Heart left ventricle (tissue), 16 donors: ENCODE measurements at regions not wholly inside any gene's neighbourhood (a gene's known extent, or its start where the extent isn't known, plus 50 kb on each side); places are given as distances from the start of the nearest gene placed in this dataset.

Source experiments
- ATAC-seq, 4 donors: fragments of 200-7000 bp; cut with Tn5 transposase; one replicate each; pipeline ENCODE4 v1.9.1; 2020 to 2022; ENCODE audit warnings: moderate library complexity in 4 of 4, mild to moderate bottlenecking in 3 of 4, moderate number of reproducible peaks in 1 of 4
- DNase-seq, 5 donors: peaks; one replicate each; pipeline ENCODE4 v3.0.0-alpha.2; 2020
- H3K27ac ChIP-seq, 12 donors: fragments of 200-600 bp; sonication (generic) in 4 of 12; one replicate each; pipeline versions ENCODE4 v1.5.0 to v1.8.0; 2016 to 2022; ENCODE audit warnings: mild to moderate bottlenecking in 2 of 12
- H3K27me3 ChIP-seq, 9 donors: fragments of 200-600 bp; sonication (generic) in 2 of 9; one replicate each; pipeline versions ENCODE4 v1.5.1 to v1.8.0; 2016 to 2022; ENCODE audit warnings: mild to moderate bottlenecking in 3 of 9
- H3K36me3 ChIP-seq, 9 donors: fragments of 200-600 bp; sonication (generic) in 2 of 9; one replicate each; pipeline versions ENCODE4 v1.5.0 to v1.8.0; 2018 to 2022; ENCODE audit warnings: mild to moderate bottlenecking in 2 of 9
- H3K4me1 ChIP-seq, 12 donors: fragments of 200-600 bp; sonication (generic) in 4 of 12; one replicate each; pipeline versions ENCODE4 v1.5.0 to v1.8.0; 2016 to 2022; ENCODE audit warnings: mild to moderate bottlenecking in 3 of 12
- H3K4me3 ChIP-seq, 12 donors: fragments of 200-600 bp; sonication (generic) in 4 of 12; one replicate each; pipeline versions ENCODE4 v1.5.0 to v1.8.0; 2017 to 2022; ENCODE audit warnings: mild to moderate bottlenecking in 9 of 12, moderate library complexity in 4 of 12
- H3K9me3 ChIP-seq, 12 donors: fragments of 200-600 bp; sonication (generic) in 4 of 12; one replicate each; pipeline versions ENCODE4 v1.5.0 to v1.8.0; 2016 to 2022; ENCODE audit warnings: mild to moderate bottlenecking in 1 of 12
- CTCF ChIP-seq, 12 donors: fragments of 200-600 bp; sonication (generic) in 4 of 12; IDR thresholded peaks; one replicate each; pipeline versions ENCODE4 v1.5.0 to v1.8.0; 2018 to 2022; ENCODE audit warnings: antibody characterized with exemption in 12 of 12, mild to moderate bottlenecking in 5 of 12
- POLR2A ChIP-seq, 2 donors: fragments of 450-650 bp; IDR thresholded peaks; one replicate each; pipeline ENCODE4 v1.6.1; 2017; ENCODE audit warnings: antibody characterized with exemption in 2 of 2, mild to moderate bottlenecking in 2 of 2, moderate library complexity in 2 of 2
- WGBS, 4 donors: extraction: QIAGEN DNeasy Blood & Tissue Kit in 2 of 4; methylation state at CpG; one replicate each; pipeline versions ENCODE4 v1.1.5 to v1.1.7; 2013 to 2018; 5-methylcytosine and 5-hydroxymethylcytosine counted together
- intact Hi-C, 10 donors: fragments of 100-400 bp; cut with DNase I; formaldehyde crosslinking; loops; one replicate each; pipeline versions ENCODE4 v1.11.1 to v1.14.2; 2022
- donor health status: ischemic (EF 13 %, LVEDD 7.1; RV severe dilation, severe dysfunction).
- donor health status: healthy with polysubstance abuse.
- donor health status: DM: no; HTN: yes; CAD: no.
- donor health status: DM: no; HTN: no; CAD: no.
- donor health status: ischemic (EF 25% LVEDD 6.9; RV normal size, moderate dysfunction).
- donor health status: ischemic (EF 25% LVEDD 5.7; RV mildly dilated, moderate dysfunction).
- donor health status: healthy.
- donor health status: DM: yes; HTN: yes; CAD: no.
- donor health status: ischemic (EF 35%, LVEDD 5.7; RV mildly dilated, moderate dysfunction).
- donor health status: nonischemic (EF 11% LVEDD 7.7; RV severe dilation, severe dysfunction).
- donor health status: DM: yes; HTN: yes; CAD: no.
- donor health status: PGD.
- donor health status: ischemic (EF 29% LVEDD 5.4; RV normal size, mild dysfunction).
- donor health status: nonischemic (EF 23%, LVEDD 6.1; RV moderate dilation, normal function).

GRCh38 chr4:129352480-129352879, 256.5 kb downstream of the C4orf33 start:
- H3K9me3 ChIP-seq, result no peaks in the 10 kb centered on the region
- peaks cover 0 to 21% (median 2%) of the 10 kb centered on the region in 9 donors for H3K27me3 ChIP-seq
- no peak for ATAC-seq
- intact Hi-C loops, result no loop called here
- peaks cover 0 to 7% (median 0%) of the 10 kb centered on the region in 12 donors for H3K4me1 ChIP-seq
- no peaks in the 10 kb centered on the region for H3K36me3 ChIP-seq
- TF ChIP-seq POLR2A (IDR thresholded peaks at IDR 0.05) (no peak), CTCF (IDR thresholded peaks at IDR 0.05) (no peak)
- no peak overlapping the region for H3K27ac ChIP-seq
- WGBS, 4 donors, result 84 to 89% (median 87%) methylated on average over 4 of the region's 4 CpGs
- H3K4me3 ChIP-seq, result no peak overlapping the region
- DNase-seq, result no peak

- Histone ChIP-seq H3K9me3 (no peaks in the 10 kb centered on the region), H3K4me3 (no peak overlapping the region), H3K4me1 (peaks cover 0 to 7% (median 0%) of the 10 kb centered on the region in 12 donors), H3K36me3 (no peaks in the 10 kb centered on the region), H3K27ac (no peak overlapping the region), H3K27me3 (peaks cover 0 to 21% (median 2%) of the 10 kb centered on the region in 9 donors)
- ATAC-seq (no peak), DNase-seq (no peak)
- no peak for TF ChIP-seq POLR2A (IDR thresholded peaks at IDR 0.05)
- TF ChIP-seq CTCF (IDR thresholded peaks at IDR 0.05), result no peak
- 91 to 100% (median 95%) methylated on average over 1 of the region's 1 CpG for WGBS, 4 donors
- intact Hi-C loops, result no loop called here
Observed at GRCh38 chr4:129353490-129353889, 257.5 kb downstream of the C4orf33 start.

GRCh38 chr4:129355031-129355430, 259.1 kb downstream of the C4orf33 start:
- peak in 1 of 4 donors; percentile 34 for ATAC-seq
- H3K9me3 ChIP-seq, result no peaks in the 10 kb centered on the region
- peaks cover 0 to 21% (median 2%) of the 10 kb centered on the region in 9 donors for H3K27me3 ChIP-seq
- no peak for DNase-seq
- intact Hi-C loops, result no loop called here
- H3K4me1 ChIP-seq, result peaks cover 0 to 7% (median 0%) of the 10 kb centered on the region in 12 donors
- TF ChIP-seq POLR2A (IDR thresholded peaks at IDR 0.05), result no peak
- TF ChIP-seq CTCF (IDR thresholded peaks at IDR 0.05), result no peak
- H3K27ac ChIP-seq, result no peak overlapping the region
- H3K4me3 ChIP-seq, result no peak overlapping the region
- WGBS, 4 donors, result 28 to 39% (median 33%) methylated on average over 3 of the region's 3 CpGs
- H3K36me3 ChIP-seq, result no peaks in the 10 kb centered on the region

- intact Hi-C loops, result no loop called here
- DNase-seq (peak in 1 of 5 donors; percentile 30), ATAC-seq (peak; percentile 61 to 96 (median 86))
- Histone ChIP-seq H3K36me3 (no peaks in the 10 kb centered on the region), H3K27me3 (peaks cover 0 to 21% (median 2%) of the 10 kb centered on the region in 9 donors), H3K4me3 (no peak overlapping the region), H3K9me3 (no peaks in the 10 kb centered on the region), H3K4me1 (peaks cover 0 to 7% (median 0%) of the 10 kb centered on the region in 12 donors), H3K27ac (no peak overlapping the region)
- TF ChIP-seq POLR2A (IDR thresholded peaks at IDR 0.05) (no peak), CTCF (IDR thresholded peaks at IDR 0.05) (no peak)
- WGBS, 4 donors, result 34 to 50% (median 38%) methylated on average over 4 of the region's 4 CpGs
Observed at GRCh38 chr4:129355516-129355915, 259.6 kb downstream of the C4orf33 start.
